OCI-LY7 (cell line): ENCODE measurements at regions not wholly inside any gene's neighbourhood (a gene's known extent, or its start where the extent isn't known, plus 50 kb on each side); places are given as distances from the start of the nearest gene placed in this dataset.

ENCODE experiments used
- BruUV-seq: library from RNA; stranded (reverse); fragments of 400-500 nt; replicated peaks from 2 replicates; lab custom pipeline; 2021; lab: Mats Ljungman, UMichigan
- CTCF ChIA-PET: fragments of 300-600 bp; sonication (Branson Sonifier 250); formaldehyde crosslinking; loops from one replicate; lab custom pipeline; 2022; ENCODE audit warnings: antibody characterized with exemption; ENCODE audit not compliant: unreplicated experiment; lab: Charles Lee
- POLR2A ChIA-PET: fragments of 300-600 bp; sonication (Branson Sonifier 250); formaldehyde crosslinking; loops from one replicate; lab custom pipeline; 2022; ENCODE audit warnings: antibody characterized with exemption; lab: Charles Lee
- DNase-seq: peaks from one replicate; pipeline ENCODE4 v3.0.0-alpha.2; 2015; ENCODE audit warnings: low spot score
- H2AFZ ChIP-seq: fragments of 200-600 bp; sonication (generic), shearing (Covaris generic); 2 replicates; pipeline ENCODE4 v1.6.1; 2014; ENCODE audit warnings: mild to moderate bottlenecking, antibody characterized with exemption, low read length, moderate library complexity
- H3K27ac ChIP-seq: fragments of 200-600 bp; sonication (generic); 2 replicates; pipeline ENCODE4 v1.5.1; 2014; ENCODE audit warnings: mixed run types, low read depth, mild to moderate bottlenecking, moderate library complexity, low read length, inconsistent platforms; ENCODE audit not compliant: poor library complexity, severe bottlenecking
- H3K36me3 ChIP-seq: fragments of 200-600 bp; sonication (generic); 2 replicates; pipeline ENCODE4 v1.6.1; 2014; ENCODE audit warnings: mild to moderate bottlenecking, antibody characterized with exemption, low read length, moderate library complexity, mixed read lengths; ENCODE audit not compliant: insufficient read depth
- H3K4me1 ChIP-seq: fragments of 200-600 bp; sonication (generic); 2 replicates; pipeline ENCODE4 v1.5.1; 2014; ENCODE audit warnings: mild to moderate bottlenecking, low read length; ENCODE audit not compliant: insufficient read depth, poor library complexity, severe bottlenecking
- H3K4me2 ChIP-seq: fragments of 200-600 bp; sonication (generic); 2 replicates; pipeline ENCODE4 v1.6.1; 2014; ENCODE audit warnings: mild to moderate bottlenecking, low read length
- H3K4me3 ChIP-seq: fragments of 200-600 bp; sonication (generic); 2 replicates; pipeline ENCODE4 v1.5.1; 2014; ENCODE audit warnings: mild to moderate bottlenecking, low read depth, low read length; ENCODE audit not compliant: poor library complexity, severe bottlenecking
- H3K79me2 ChIP-seq: fragments of 200-600 bp; sonication (generic); 2 replicates; pipeline ENCODE4 v1.6.1; 2016; ENCODE audit warnings: low read depth, mild to moderate bottlenecking, low read length, moderate library complexity, mixed read lengths; ENCODE audit not compliant: insufficient read depth
- H3K9me2 ChIP-seq: fragments of 200-600 bp; sonication (generic); 2 replicates; pipeline ENCODE4 v1.6.1; 2016; ENCODE audit warnings: mild to moderate bottlenecking, low read length, mixed read lengths; ENCODE audit not compliant: insufficient read depth
- H3K9me3 ChIP-seq: fragments of 200-600 bp; sonication (generic); 2 replicates; pipeline ENCODE4 v1.6.1; 2014; ENCODE audit warnings: mild to moderate bottlenecking, mixed run types, low read length, mixed read lengths
- H4K20me1 ChIP-seq: fragments of 200-600 bp; sonication (generic); 2 replicates; pipeline ENCODE4 v1.6.1; 2014; ENCODE audit warnings: mild to moderate bottlenecking, antibody characterized with exemption, low read length, moderate library complexity, mixed read lengths; ENCODE audit not compliant: insufficient read depth
- CTCF ChIP-seq: fragments of 200-600 bp; sonication (generic); conservative IDR thresholded peaks from 2 replicates; pipeline ENCODE4 v1.5.1; 2014; ENCODE audit warnings: mild to moderate bottlenecking, antibody characterized with exemption, low read length, moderate library complexity, mixed read lengths
- EZH2phosphoT487 ChIP-seq: fragments of 200-600 bp; sonication (generic); IDR thresholded peaks from 2 replicates; pipeline ENCODE4 v1.6.1; 2018; ENCODE audit warnings: low read depth, borderline replicate concordance, mild to moderate bottlenecking, mixed run types, antibody characterized with exemption, low read length, moderate library complexity, mixed read lengths
- intact Hi-C: fragments of 100-400 bp; cut with micrococcal nuclease; formaldehyde crosslinking; loops from one replicate; pipeline ENCODE4 v1.10.0; 2022; ENCODE audit not compliant: unreplicated experiment

GRCh38 chr2:121055501-121055900 lies 229.5 kb downstream of the TFCP2L1 start:
- Histone ChIP-seq H3K9me2 (no peaks in the 10 kb centered on the region), H3K4me1 (peaks cover 18% of the 10 kb centered on the region), H3K36me3 (no peaks in the 10 kb centered on the region), H3K4me2 (no peak overlapping the region), H2AFZ (no peak overlapping the region), H3K27ac (no peak overlapping the region), H3K79me2 (no peaks in the 10 kb centered on the region), H3K4me3 (no peak overlapping the region), H4K20me1 (no peaks in the 10 kb centered on the region), H3K9me3 (peaks cover 9% of the 10 kb centered on the region; the same call in 1 of the 2 replicates)
- intact Hi-C loops = no loop called here
- CTCF ChIA-PET = no interaction called here
- no TSS peak for BruUV-seq
- POLR2A ChIA-PET = interaction anchor here (1.0 kb wide), 1 partner anchor 73 kb away, joined by 3 read pairs; no protein-coding TSS in a partner anchor
- TF ChIP-seq CTCF = no peak
- TF ChIP-seq EZH2phosphoT487 = no peak
- DNase-seq = no peak

GRCh38 chr2:121058852-121059558 lies 226.0 kb downstream of the TFCP2L1 start:
- Histone ChIP-seq H3K9me2 (no peaks in the 10 kb centered on the region), H3K4me3 (no peak overlapping the region), H3K9me3 (0 out of 2 replicates have a peak, but pooled peaks cover 2% of the 10 kb centered on the region), H4K20me1 (no peaks in the 10 kb centered on the region), H2AFZ (no peak overlapping the region), H3K27ac (no peak overlapping the region), H3K4me2 (no peak overlapping the region), H3K4me1 (no peaks in the 10 kb centered on the region), H3K79me2 (no peaks in the 10 kb centered on the region), H3K36me3 (no peaks in the 10 kb centered on the region)
- TF ChIP-seq EZH2phosphoT487 (no peak), CTCF (no peak)
- ChIA-PET CTCF (no interaction called here), POLR2A (interaction anchor here (1.4 kb wide), 1 partner anchor 16 kb away, joined by 8 read pairs; no protein-coding TSS in a partner anchor)
- BruUV-seq = no TSS peak
- intact Hi-C loops = no loop called here
- DNase-seq = no peak
